ENCODE measurements at regions not wholly inside any gene's neighbourhood (a gene's known extent, or its start where the extent isn't known, plus 50 kb on each side); places are given as distances from the start of the nearest gene placed in this dataset.
"Not testable (repeated sequence)": the region's sequence is repeated elsewhere in the genome, so short reads cannot be mapped to it uniquely, and the experiment has no call there.

GRCh38 chr2:111290370-111290769 lies 169.7 kb downstream of the BCL2L11 start:
- not testable (repeated sequence) for H3K36me3 ChIP-seq (ENCODE audit: insufficient read depth, insufficient read length, low read length); H3K4me3 ChIP-seq (ENCODE audit: insufficient read length, low read depth); H3K9me3 ChIP-seq (ENCODE audit: insufficient read depth, low read length); H3K9ac ChIP-seq (ENCODE audit: insufficient read length, low read depth); H3K27me3 ChIP-seq (ENCODE audit: insufficient read depth, insufficient read length); DNase-seq (ENCODE audit: low read depth, low spot score); H3K4me1 ChIP-seq (ENCODE audit: insufficient read depth, insufficient read length)

GRCh38 chr2:111291566-111291965 lies 170.9 kb downstream of the BCL2L11 start:
- H3K9ac ChIP-seq (ENCODE audit: insufficient read length, low read depth); DNase-seq (ENCODE audit: low read depth, low spot score); H3K9me3 ChIP-seq (ENCODE audit: insufficient read depth, low read length); H3K27me3 ChIP-seq (ENCODE audit: insufficient read depth, insufficient read length); H3K4me3 ChIP-seq (ENCODE audit: insufficient read length, low read depth); H3K4me1 ChIP-seq (ENCODE audit: insufficient read depth, insufficient read length); H3K36me3 ChIP-seq (ENCODE audit: insufficient read depth, insufficient read length, low read length): not testable (repeated sequence)

GRCh38 chr2:111292232-111292968 lies 171.7 kb downstream of the BCL2L11 start:
- H3K9me3 ChIP-seq (ENCODE audit: insufficient read depth, low read length); H3K27me3 ChIP-seq (ENCODE audit: insufficient read depth, insufficient read length); H3K4me1 ChIP-seq (ENCODE audit: insufficient read depth, insufficient read length); DNase-seq (ENCODE audit: low read depth, low spot score); H3K9ac ChIP-seq (ENCODE audit: insufficient read length, low read depth); H3K4me3 ChIP-seq (ENCODE audit: insufficient read length, low read depth); H3K36me3 ChIP-seq (ENCODE audit: insufficient read depth, insufficient read length, low read length): not testable (repeated sequence)

DNA sequence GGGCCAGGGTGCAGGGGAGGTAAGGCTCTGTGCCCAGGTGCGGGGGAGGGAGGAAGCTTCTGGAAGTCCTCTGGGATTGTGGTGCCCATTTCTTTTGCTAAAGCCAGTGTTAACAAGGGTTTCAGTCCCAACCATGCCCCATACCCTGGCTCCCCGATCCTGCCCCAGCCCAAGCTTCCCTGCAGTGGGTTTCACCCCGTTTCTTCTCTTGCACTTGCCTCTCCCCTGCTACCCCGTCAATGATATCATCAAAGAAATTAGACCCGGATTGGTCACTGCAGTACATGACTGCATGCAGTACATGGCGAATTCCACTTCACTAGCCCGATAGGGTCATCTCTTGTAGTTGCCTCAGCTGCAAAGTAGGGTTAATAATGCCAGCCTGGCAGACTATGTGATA lies 174.0 kb downstream of the BCL2L11 start:
- H3K9me3 ChIP-seq (ENCODE audit: insufficient read depth, low read length); H3K9ac ChIP-seq (ENCODE audit: insufficient read length, low read depth); H3K4me1 ChIP-seq (ENCODE audit: insufficient read depth, insufficient read length); H3K36me3 ChIP-seq (ENCODE audit: insufficient read depth, insufficient read length, low read length); H3K4me3 ChIP-seq (ENCODE audit: insufficient read length, low read depth); DNase-seq (ENCODE audit: low read depth, low spot score); H3K27me3 ChIP-seq (ENCODE audit: insufficient read depth, insufficient read length): not testable (repeated sequence)

DNA sequence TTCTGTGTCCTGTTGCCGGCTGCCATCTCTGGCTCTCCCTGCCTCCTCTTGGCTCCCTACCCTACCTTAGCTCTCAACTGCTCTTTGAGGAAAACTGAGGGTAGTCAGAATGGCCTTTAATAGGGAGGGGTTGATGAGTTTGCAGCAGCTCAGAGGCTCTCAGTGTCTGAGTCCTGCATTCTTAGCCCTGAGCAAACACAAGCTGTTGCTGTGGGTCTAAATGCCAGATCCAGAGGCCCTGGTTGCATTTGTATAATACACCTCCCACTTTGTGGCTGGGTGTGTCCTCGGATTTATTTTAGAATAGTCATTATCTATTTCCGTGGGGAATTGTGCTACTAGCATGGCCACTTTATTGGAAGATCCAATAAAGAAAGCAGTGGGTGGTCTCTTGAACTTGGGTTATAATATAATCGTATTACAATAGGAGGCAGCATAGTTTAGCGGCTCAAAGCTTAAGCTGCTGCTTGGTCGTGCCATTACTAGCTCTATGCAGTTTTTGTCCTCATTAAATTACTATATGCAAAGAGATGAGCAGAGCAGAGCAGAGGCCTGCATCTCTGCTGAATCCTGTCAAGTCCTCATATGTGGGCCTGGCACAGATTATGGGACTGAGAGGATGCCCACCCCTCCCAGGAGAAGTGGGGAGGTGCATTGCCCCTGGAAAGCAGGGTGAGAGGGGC lies 175.5 kb downstream of the BCL2L11 start:
- not testable (repeated sequence) for DNase-seq (ENCODE audit: low read depth, low spot score); H3K4me1 ChIP-seq (ENCODE audit: insufficient read depth, insufficient read length); H3K4me3 ChIP-seq (ENCODE audit: insufficient read length, low read depth); H3K36me3 ChIP-seq (ENCODE audit: insufficient read depth, insufficient read length, low read length); H3K27me3 ChIP-seq (ENCODE audit: insufficient read depth, insufficient read length); H3K9me3 ChIP-seq (ENCODE audit: insufficient read depth, low read length); H3K9ac ChIP-seq (ENCODE audit: insufficient read length, low read depth)

GRCh38 chr2:111297128-111297527 lies 176.4 kb downstream of the BCL2L11 start:
- not testable (repeated sequence) for DNase-seq (ENCODE audit: low read depth, low spot score); H3K27me3 ChIP-seq (ENCODE audit: insufficient read depth, insufficient read length); H3K9ac ChIP-seq (ENCODE audit: insufficient read length, low read depth); H3K4me1 ChIP-seq (ENCODE audit: insufficient read depth, insufficient read length); H3K36me3 ChIP-seq (ENCODE audit: insufficient read depth, insufficient read length, low read length); H3K4me3 ChIP-seq (ENCODE audit: insufficient read length, low read depth); H3K9me3 ChIP-seq (ENCODE audit: insufficient read depth, low read length)

- not testable (repeated sequence) for H3K27me3 ChIP-seq (ENCODE audit: insufficient read depth, insufficient read length); H3K36me3 ChIP-seq (ENCODE audit: insufficient read depth, insufficient read length, low read length); H3K4me1 ChIP-seq (ENCODE audit: insufficient read depth, insufficient read length); DNase-seq (ENCODE audit: low read depth, low spot score); H3K9me3 ChIP-seq (ENCODE audit: insufficient read depth, low read length); H3K4me3 ChIP-seq (ENCODE audit: insufficient read length, low read depth); H3K9ac ChIP-seq (ENCODE audit: insufficient read length, low read depth)
These were observed 178.2 kb downstream of the BCL2L11 start for GRCh38 chr2:111298927-111299326.

DNA sequence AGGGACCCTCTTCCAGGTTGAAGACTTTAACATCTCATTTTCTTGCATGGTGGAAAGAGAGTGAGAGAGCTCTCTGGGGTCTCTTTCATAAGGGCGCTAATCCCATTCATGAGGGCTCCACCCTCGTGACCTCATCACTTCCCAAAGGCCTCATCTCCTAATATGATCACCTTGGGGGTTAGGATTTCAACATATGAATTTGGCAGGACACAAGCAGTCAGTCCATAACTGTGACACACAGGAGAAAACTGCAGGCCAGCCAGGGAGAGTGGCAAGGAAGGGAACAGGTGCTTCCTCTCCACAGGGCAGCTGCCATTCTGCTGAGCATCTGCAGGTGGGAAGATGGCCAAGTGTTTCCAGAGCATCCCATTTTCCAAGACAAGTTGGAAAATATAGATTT lies 178.9 kb downstream of the BCL2L11 start:
- H3K36me3 ChIP-seq (ENCODE audit: insufficient read depth, insufficient read length, low read length); DNase-seq (ENCODE audit: low read depth, low spot score); H3K4me3 ChIP-seq (ENCODE audit: insufficient read length, low read depth); H3K4me1 ChIP-seq (ENCODE audit: insufficient read depth, insufficient read length); H3K27me3 ChIP-seq (ENCODE audit: insufficient read depth, insufficient read length); H3K9ac ChIP-seq (ENCODE audit: insufficient read length, low read depth); H3K9me3 ChIP-seq (ENCODE audit: insufficient read depth, low read length): not testable (repeated sequence)

- H3K4me1 ChIP-seq (ENCODE audit: insufficient read depth, insufficient read length); H3K9me3 ChIP-seq (ENCODE audit: insufficient read depth, low read length); H3K4me3 ChIP-seq (ENCODE audit: insufficient read length, low read depth); H3K36me3 ChIP-seq (ENCODE audit: insufficient read depth, insufficient read length, low read length); DNase-seq (ENCODE audit: low read depth, low spot score); H3K27me3 ChIP-seq (ENCODE audit: insufficient read depth, insufficient read length); H3K9ac ChIP-seq (ENCODE audit: insufficient read length, low read depth): not testable (repeated sequence)
These were observed 181.0 kb downstream of the BCL2L11 start for GRCh38 chr2:111301677-111302076.

DNA sequence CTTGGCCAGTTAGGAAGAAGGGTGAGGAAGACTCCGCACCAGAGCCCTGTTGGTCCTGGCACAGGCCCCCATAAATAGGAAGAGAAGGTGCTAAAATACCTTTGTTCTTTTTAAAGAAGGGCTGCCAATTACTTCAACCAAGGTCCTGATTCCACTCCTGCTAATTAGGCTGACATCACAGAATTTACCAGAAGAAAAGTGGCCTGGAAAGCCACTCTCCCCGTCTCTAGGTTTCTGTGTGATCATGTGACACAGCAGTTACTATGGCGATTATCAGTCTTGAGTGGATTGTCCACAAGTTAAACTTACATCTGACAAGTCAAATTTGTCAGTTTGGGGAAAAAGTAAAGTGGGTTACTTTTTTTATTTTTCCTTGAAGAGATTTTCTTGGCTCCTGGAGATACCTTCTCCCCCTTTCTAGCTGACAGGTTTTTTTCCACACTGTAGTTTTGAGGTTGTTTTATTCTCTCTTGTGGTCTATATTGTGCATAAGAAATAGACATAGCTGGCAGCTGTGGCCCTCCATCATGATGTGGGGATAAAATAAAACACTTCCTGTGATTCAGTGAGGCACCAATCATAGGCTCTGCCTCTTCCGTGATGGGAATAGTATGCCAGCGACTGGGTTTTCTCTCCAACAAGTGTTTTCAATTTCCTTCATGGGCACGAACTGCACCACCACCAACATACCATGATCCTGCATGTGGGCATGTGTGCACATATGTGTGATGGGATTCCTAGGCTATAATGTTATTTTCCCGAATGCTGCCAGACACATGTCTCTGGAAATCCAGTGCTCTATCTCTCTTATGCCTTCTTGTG lies 181.9 kb downstream of the BCL2L11 start:
- not testable (repeated sequence) for H3K9ac ChIP-seq (ENCODE audit: insufficient read length, low read depth); H3K27me3 ChIP-seq (ENCODE audit: insufficient read depth, insufficient read length); H3K4me1 ChIP-seq (ENCODE audit: insufficient read depth, insufficient read length); H3K4me3 ChIP-seq (ENCODE audit: insufficient read length, low read depth); H3K36me3 ChIP-seq (ENCODE audit: insufficient read depth, insufficient read length, low read length); DNase-seq (ENCODE audit: low read depth, low spot score); H3K9me3 ChIP-seq (ENCODE audit: insufficient read depth, low read length)

DNA sequence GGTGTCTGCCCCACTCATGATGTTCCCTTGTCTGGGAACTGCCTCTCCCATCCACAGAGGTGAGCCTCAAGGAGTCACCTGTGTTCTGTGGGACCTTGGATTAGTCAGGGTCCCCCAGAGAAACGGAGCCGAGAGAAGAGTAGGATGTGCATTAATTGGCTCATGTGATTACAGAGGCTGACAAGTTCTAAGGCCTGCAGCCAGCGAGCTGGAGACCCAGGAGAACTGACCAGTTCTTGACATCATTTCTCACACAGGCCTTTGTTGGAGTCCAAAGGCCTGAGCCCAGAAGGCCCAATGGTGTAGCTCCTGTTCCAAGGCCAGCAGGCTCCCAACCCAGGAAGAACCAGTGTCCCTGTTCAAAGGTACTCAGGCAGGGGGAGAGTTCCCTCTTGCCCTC lies 186.6 kb downstream of the BCL2L11 start:
- not testable (repeated sequence) for H3K4me3 ChIP-seq (ENCODE audit: insufficient read length, low read depth); H3K9me3 ChIP-seq (ENCODE audit: insufficient read depth, low read length); H3K36me3 ChIP-seq (ENCODE audit: insufficient read depth, insufficient read length, low read length); DNase-seq (ENCODE audit: low read depth, low spot score); H3K27me3 ChIP-seq (ENCODE audit: insufficient read depth, insufficient read length); H3K4me1 ChIP-seq (ENCODE audit: insufficient read depth, insufficient read length); H3K9ac ChIP-seq (ENCODE audit: insufficient read length, low read depth)

Data from NT2/D1 (cell line).